Tibial nerve (tissue), 4 donors: ENCODE measurements at regions not wholly inside any gene's neighbourhood (a gene's known extent, or its start where the extent isn't known, plus 50 kb on each side); places are given as distances from the start of the nearest gene placed in this dataset.

Experiments used
- DNase-seq, 2 donors: peaks; one replicate each; pipeline ENCODE4 v3.0.0-alpha.2; 2019; ENCODE audit warnings: low spot score in 2 of 2
- H3K27ac ChIP-seq, 4 donors: fragments of 200-600 bp; sonication (generic) in 3 of 4; one replicate each; pipeline ENCODE4 v1.5.1; 2017 to 2019; ENCODE audit warnings: mild to moderate bottlenecking in 1 of 4
- H3K27me3 ChIP-seq, 2 donors: fragments of 200-600 bp; sonication (generic) in 1 of 2; one replicate each; pipeline versions ENCODE4 v1.5.1 to v1.6.0; 2017 to 2019
- H3K36me3 ChIP-seq, 3 donors: fragments of 200-600 bp; sonication (generic); one replicate each; pipeline ENCODE4 v1.5.1; 2018 to 2019
- H3K4me1 ChIP-seq, 4 donors: fragments of 200-600 bp; sonication (generic) in 3 of 4; one replicate each; pipeline ENCODE4 v1.5.1; 2017 to 2019
- H3K4me3 ChIP-seq, 4 donors: fragments of 200-600 bp; sonication (generic) in 3 of 4; one replicate each; pipeline ENCODE4 v1.5.1; 2017 to 2019; ENCODE audit warnings: mild to moderate bottlenecking in 1 of 4, moderate library complexity in 1 of 4
- H3K9me3 ChIP-seq, 4 donors: fragments of 200-600 bp; sonication (generic) in 3 of 4; one replicate each; pipeline ENCODE4 v1.5.1; 2017 to 2019
- EP300 ChIP-seq, 2 donors: sonication (generic); formaldehyde crosslinking; IDR thresholded peaks; one replicate each; pipeline ENCODE4 v1.6.1; 2017; ENCODE audit warnings: antibody characterized with exemption in 2 of 2, mild to moderate bottlenecking in 1 of 2
- POLR2A ChIP-seq, 2 donors: fragments of 450-650 bp; IDR thresholded peaks; one replicate each; pipeline ENCODE4 v1.6.1; 2017; ENCODE audit warnings: antibody characterized with exemption in 2 of 2, mild to moderate bottlenecking in 2 of 2, moderate library complexity in 2 of 2
- WGBS, 2 donors: methylation state at CpG; one replicate each; pipeline ENCODE4 v1.1.5; 2018; 5-methylcytosine and 5-hydroxymethylcytosine counted together
- TF ChIP-seq, protein P1 (sequence below), 5 experiments: fragments of 200-600 bp in 3 of 5; fragments of 450-650 bp in 2 of 5; sonication (generic) in 3 of 5; IDR thresholded peaks; one replicate each; pipeline ENCODE4 v1.5.1; 2016 to 2019; ENCODE audit warnings: antibody characterized with exemption in 5 of 5, mild to moderate bottlenecking in 3 of 5, moderate library complexity in 2 of 5

DNA sequence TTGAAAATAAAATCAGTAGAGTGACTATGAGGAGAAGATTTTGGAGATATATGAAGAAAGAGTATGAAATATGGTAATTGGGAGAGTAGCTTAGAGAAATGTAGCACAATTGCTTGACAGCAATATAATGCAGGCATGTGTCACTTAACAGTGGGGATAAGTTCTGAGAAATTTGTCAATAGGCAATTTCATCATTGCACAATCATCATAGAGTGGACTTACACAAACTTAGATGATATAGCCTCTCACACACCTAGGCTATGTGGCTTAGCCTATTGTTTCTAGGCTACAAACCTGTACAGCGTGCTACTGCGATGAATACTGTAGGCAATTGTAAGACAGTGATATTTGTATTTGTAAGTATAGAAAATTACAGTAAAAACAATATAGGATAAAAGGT lies 573.6 kb downstream of the JRKL start:
- no peak for DNase-seq
- H3K4me1 ChIP-seq: no peaks in the 10 kb centered on the region
- H3K36me3 ChIP-seq: no peaks in the 10 kb centered on the region
- peaks cover 0 to 3% (median 0%) of the 10 kb centered on the region in 4 donors for H3K9me3 ChIP-seq
- no peak for TF ChIP-seq POLR2A (IDR thresholded peaks at IDR 0.05)
- TF ChIP-seq, protein P1, sequence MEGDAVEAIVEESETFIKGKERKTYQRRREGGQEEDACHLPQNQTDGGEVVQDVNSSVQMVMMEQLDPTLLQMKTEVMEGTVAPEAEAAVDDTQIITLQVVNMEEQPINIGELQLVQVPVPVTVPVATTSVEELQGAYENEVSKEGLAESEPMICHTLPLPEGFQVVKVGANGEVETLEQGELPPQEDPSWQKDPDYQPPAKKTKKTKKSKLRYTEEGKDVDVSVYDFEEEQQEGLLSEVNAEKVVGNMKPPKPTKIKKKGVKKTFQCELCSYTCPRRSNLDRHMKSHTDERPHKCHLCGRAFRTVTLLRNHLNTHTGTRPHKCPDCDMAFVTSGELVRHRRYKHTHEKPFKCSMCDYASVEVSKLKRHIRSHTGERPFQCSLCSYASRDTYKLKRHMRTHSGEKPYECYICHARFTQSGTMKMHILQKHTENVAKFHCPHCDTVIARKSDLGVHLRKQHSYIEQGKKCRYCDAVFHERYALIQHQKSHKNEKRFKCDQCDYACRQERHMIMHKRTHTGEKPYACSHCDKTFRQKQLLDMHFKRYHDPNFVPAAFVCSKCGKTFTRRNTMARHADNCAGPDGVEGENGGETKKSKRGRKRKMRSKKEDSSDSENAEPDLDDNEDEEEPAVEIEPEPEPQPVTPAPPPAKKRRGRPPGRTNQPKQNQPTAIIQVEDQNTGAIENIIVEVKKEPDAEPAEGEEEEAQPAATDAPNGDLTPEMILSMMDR (IDR thresholded peaks at IDR 0.05): no peak
- no peak for TF ChIP-seq EP300 (IDR thresholded peaks at IDR 0.05)
- no peak overlapping the region for H3K4me3 ChIP-seq
- H3K27me3 ChIP-seq: no peaks in the 10 kb centered on the region
- WGBS, 2 donors: 93 to 99% methylated on average over 2 of the region's 2 CpGs
- no peak overlapping the region for H3K27ac ChIP-seq

DNA sequence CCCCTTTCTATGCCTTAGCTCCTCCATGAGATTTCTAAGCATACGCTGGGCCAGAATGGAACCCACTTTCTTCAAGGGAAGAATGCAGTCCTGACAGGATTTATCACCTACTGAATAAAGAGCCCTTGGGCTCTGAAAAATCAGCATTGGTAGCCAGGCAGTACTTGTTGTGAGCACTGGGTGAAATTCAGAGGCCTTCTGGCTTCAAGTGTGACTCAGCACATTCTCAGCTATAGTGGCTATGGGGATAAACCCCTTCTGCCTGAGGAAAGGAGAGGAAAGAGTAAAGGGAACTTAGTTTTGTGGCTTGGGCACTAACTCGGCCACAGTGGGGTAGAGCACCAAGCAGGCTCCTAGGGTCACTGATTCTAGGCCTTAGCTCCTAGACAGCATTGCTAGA lies 574.8 kb downstream of the JRKL start:
- no peak overlapping the region for H3K4me3 ChIP-seq
- no peaks in the 10 kb centered on the region for H3K36me3 ChIP-seq
- WGBS, 2 donors: 76 to 82% methylated on average over 2 of the region's 2 CpGs
- no peaks in the 10 kb centered on the region for H3K4me1 ChIP-seq
- no peak overlapping the region for H3K27ac ChIP-seq
- H3K27me3 ChIP-seq: no peaks in the 10 kb centered on the region
- TF ChIP-seq, protein P1 (IDR thresholded peaks at IDR 0.05): no peak
- TF ChIP-seq EP300 (IDR thresholded peaks at IDR 0.05) (no peak), POLR2A (IDR thresholded peaks at IDR 0.05) (no peak)
- H3K9me3 ChIP-seq: no peaks in the 10 kb centered on the region
- DNase-seq: no peak

DNA sequence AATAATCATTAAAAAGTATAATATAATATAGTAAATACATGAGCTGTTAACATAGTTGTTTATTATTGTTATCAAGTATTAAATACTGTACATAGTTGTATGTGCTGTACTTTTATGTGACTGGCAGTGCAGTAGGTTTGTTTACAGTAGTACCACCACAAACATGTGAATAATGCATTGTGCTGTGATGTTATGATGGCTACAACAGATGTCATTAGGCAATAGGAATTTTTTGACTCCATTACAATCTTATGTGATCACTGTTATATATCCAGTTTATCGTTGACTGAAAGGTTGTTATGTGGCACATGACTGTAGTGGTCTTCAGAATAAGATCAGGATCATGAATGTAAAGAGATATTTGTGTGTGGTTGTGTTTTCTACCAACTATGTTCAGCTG lies 577.8 kb downstream of the JRKL start:
- H3K27me3 ChIP-seq: no peaks in the 10 kb centered on the region
- no peaks in the 10 kb centered on the region for H3K36me3 ChIP-seq
- 48 to 68% methylated on average over 1 of the region's 1 CpG for whole genome bisulfite sequencing, 2 donors
- H3K9me3 ChIP-seq: no peaks in the 10 kb centered on the region
- no peak for DNase-seq
- no peak overlapping the region for H3K27ac ChIP-seq
- no peak overlapping the region for H3K4me3 ChIP-seq
- no peak for TF ChIP-seq EP300 (IDR thresholded peaks at IDR 0.05)
- TF ChIP-seq, protein P1 (IDR thresholded peaks at IDR 0.05): no peak
- no peak for TF ChIP-seq POLR2A (IDR thresholded peaks at IDR 0.05)
- H3K4me1 ChIP-seq: no peaks in the 10 kb centered on the region

DNA sequence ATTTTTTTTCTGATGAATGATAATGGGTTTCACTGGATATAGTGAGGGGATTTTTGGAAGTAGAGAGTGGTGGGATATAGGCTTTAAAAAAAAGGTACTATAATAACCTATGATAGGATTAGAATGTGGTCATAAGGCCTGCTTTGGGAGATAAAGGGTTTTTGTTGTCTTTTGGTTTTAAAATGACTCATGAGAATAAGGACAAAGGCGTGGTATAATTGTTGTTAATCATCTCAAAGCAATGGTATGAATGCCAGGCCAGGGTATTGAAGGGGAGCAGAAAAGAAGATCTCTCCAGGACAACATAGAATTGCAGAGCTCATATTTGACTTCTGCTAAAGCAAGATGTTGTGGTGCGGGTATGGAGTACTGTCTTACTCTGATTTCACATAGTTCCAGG lies 579.4 kb downstream of the JRKL start:
- DNase-seq: no peak
- 80 to 84% methylated on average over 2 of the region's 2 CpGs for WGBS, 2 donors
- Histone ChIP-seq H3K27me3 (no peaks in the 10 kb centered on the region), H3K4me3 (no peak overlapping the region), H3K4me1 (no peaks in the 10 kb centered on the region), H3K27ac (no peak overlapping the region), H3K36me3 (no peaks in the 10 kb centered on the region), H3K9me3 (no peaks in the 10 kb centered on the region)
- TF ChIP-seq POLR2A (IDR thresholded peaks at IDR 0.05) (no peak), EP300 (IDR thresholded peaks at IDR 0.05) (no peak)
- TF ChIP-seq, protein P1 (IDR thresholded peaks at IDR 0.05): no peak

DNA sequence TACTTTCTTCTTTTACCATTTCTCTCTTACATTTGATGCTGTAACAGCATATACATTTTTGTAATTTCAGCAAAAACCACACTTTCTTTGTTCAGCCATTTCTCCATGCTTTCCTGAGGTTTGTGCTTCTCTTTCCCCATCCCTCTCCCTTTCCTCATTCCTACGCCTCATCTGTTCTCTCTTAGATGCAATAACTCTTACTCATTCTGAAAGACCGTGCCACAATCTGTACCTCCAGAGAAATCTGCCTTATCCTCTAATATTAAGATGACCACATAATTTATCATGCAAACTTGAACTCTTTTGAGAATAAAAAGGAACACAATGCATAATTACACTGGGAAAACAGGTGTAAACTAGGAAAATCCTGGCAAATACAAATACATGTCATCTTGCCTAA lies 588.9 kb downstream of the JRKL start:
- H3K9me3 ChIP-seq: no peaks in the 10 kb centered on the region
- WGBS, 2 donors: 74 to 84% methylated on average over 2 of the region's 2 CpGs

More for the DNA sequence above, 588.9 kb downstream of the JRKL start:
- no peak overlapping the region for H3K27ac ChIP-seq
- no peak for DNase-seq
- H3K27me3 ChIP-seq: no peaks in the 10 kb centered on the region
- no peaks in the 10 kb centered on the region for H3K4me1 ChIP-seq
- no peak overlapping the region for H3K4me3 ChIP-seq
- H3K36me3 ChIP-seq: no peaks in the 10 kb centered on the region
- TF ChIP-seq, protein P1 (IDR thresholded peaks at IDR 0.05): no peak
- TF ChIP-seq POLR2A (IDR thresholded peaks at IDR 0.05) (no peak), EP300 (IDR thresholded peaks at IDR 0.05) (no peak)
